IMR-90 (cell line): ENCODE measurements at regions not wholly inside any gene's neighbourhood (a gene's known extent, or its start where the extent isn't known, plus 50 kb on each side); places are given as distances from the start of the nearest gene placed in this dataset.

Experiments used
- ATAC-seq: fragments of 200-7000 bp; cut with Tn5 transposase; 2 replicates; pipeline ENCODE4 v1.9.1; 2020; ENCODE audit warnings: low read depth, mild to moderate bottlenecking, moderate library complexity
- BruUV-seq: library from RNA; stranded (reverse); fragments of 400-500 nt; replicated peaks from 2 replicates; lab custom pipeline; 2021; lab: Mats Ljungman, UMichigan
- CTCF ChIA-PET: fragments of 300-600 bp; formaldehyde crosslinking; extraction: SDS; loops from one replicate; lab custom pipeline; 2021; ENCODE audit warnings: antibody characterized with exemption; lab: Yijun Ruan, JAX
- POLR2A ChIA-PET: fragments of 300-600 bp; sonication (Branson Sonifier 250); formaldehyde crosslinking; loops from one replicate; lab custom pipeline; 2022; ENCODE audit warnings: antibody characterized with exemption; ENCODE audit not compliant: unreplicated experiment; lab: Charles Lee
- DNase-seq: peaks from one replicate; pipeline ENCODE4 v3.0.0; 2013
- H2AFZ ChIP-seq: replicated peaks from 2 replicates; pipeline ENCODE3; 2013; ENCODE audit warnings: low read length, mild to moderate bottlenecking; ENCODE audit not compliant: poor library complexity
- H2AK5ac ChIP-seq: 2 replicates; pipeline ENCODE4 v1.6.1; 2013; ENCODE audit warnings: low read depth, low read length, inconsistent platforms
- H2AK9ac ChIP-seq: replicated peaks from 2 replicates; pipeline ENCODE3; 2013; ENCODE audit warnings: mild to moderate bottlenecking, low read depth, low read length, moderate library complexity; ENCODE audit not compliant: poor library complexity
- H2BK120ac ChIP-seq: 2 replicates; pipeline ENCODE4 v1.6.1; 2013; ENCODE audit warnings: low read depth, low read length, inconsistent platforms
- H2BK15ac ChIP-seq: 3 replicates; pipeline ENCODE4 v1.6.1; 2013; ENCODE audit warnings: low read depth, low read length, inconsistent platforms
- H2BK20ac ChIP-seq: 2 replicates; pipeline ENCODE4 v1.6.1; 2013; ENCODE audit warnings: low read depth, mild to moderate bottlenecking, inconsistent platforms, low read length, moderate library complexity
- H2BK5ac ChIP-seq: 2 replicates; pipeline ENCODE4 v1.6.1; 2013; ENCODE audit warnings: mild to moderate bottlenecking, low read depth, low read length, inconsistent platforms; ENCODE audit not compliant: poor library complexity, severe bottlenecking
- H3K14ac ChIP-seq: replicated peaks from 2 replicates; pipeline ENCODE4 v1.6.1; 2013; ENCODE audit warnings: low read depth, low read length, inconsistent platforms
- H3K18ac ChIP-seq: 2 replicates; pipeline ENCODE4 v1.6.1; 2013; ENCODE audit warnings: low read depth, low read length, control low read depth
- H3K23ac ChIP-seq: 2 replicates; pipeline ENCODE4 v1.6.1; 2013; ENCODE audit warnings: low read depth, low read length, inconsistent platforms
- H3K27ac ChIP-seq: 2 replicates; pipeline ENCODE4 v1.5.1; 2013; ENCODE audit warnings: mild to moderate bottlenecking, control low read depth, low read length; ENCODE audit not compliant: insufficient read depth
- H3K27me3 ChIP-seq: 2 replicates; pipeline ENCODE4 v1.6.1; 2013; ENCODE audit warnings: low read length; ENCODE audit not compliant: control insufficient read depth, insufficient read depth
- H3K36me3 ChIP-seq: 2 replicates; pipeline ENCODE4 v1.6.1; 2013; ENCODE audit warnings: low read length, mixed read lengths; ENCODE audit not compliant: control insufficient read depth, insufficient read depth
- H3K4ac ChIP-seq: 2 replicates; pipeline ENCODE4 v1.6.1; 2013; ENCODE audit warnings: low read depth, low read length, inconsistent platforms
- H3K4me1 ChIP-seq: 2 replicates; pipeline ENCODE4 v1.6.1; 2013; ENCODE audit warnings: low read length, mixed read lengths; ENCODE audit not compliant: control insufficient read depth, insufficient read depth
- H3K4me2 ChIP-seq: 2 replicates; pipeline ENCODE4 v1.6.1; 2013; ENCODE audit warnings: low read depth, mild to moderate bottlenecking, control low read depth, low read length, moderate library complexity
- H3K4me3 ChIP-seq: 2 replicates; pipeline ENCODE4 v1.5.1; 2013; ENCODE audit warnings: low read depth, mild to moderate bottlenecking, control low read depth, low read length, moderate library complexity; ENCODE audit not compliant: insufficient read depth
- H3K56ac ChIP-seq: 2 replicates; pipeline ENCODE4 v1.6.1; 2013; ENCODE audit warnings: low read length, inconsistent platforms; ENCODE audit not compliant: insufficient read depth; ENCODE audit errors: extremely low read depth
- H3K79me1 ChIP-seq, 2 experiments: 2 replicates each; pipeline ENCODE4 v1.6.1; 2013; ENCODE audit warnings: low read length in 2 of 2, inconsistent platforms in 1 of 2, low read depth in 1 of 2
- H3K9ac ChIP-seq: 2 replicates; pipeline ENCODE4 v1.6.1; 2013; ENCODE audit warnings: low read depth, low read length, control low read depth
- H3K9me1 ChIP-seq: 2 replicates; pipeline ENCODE4 v1.6.1; 2013; ENCODE audit warnings: low read length, inconsistent platforms; ENCODE audit not compliant: insufficient read depth
- H3K9me3 ChIP-seq: 2 replicates; pipeline ENCODE4 v1.6.1; 2013; ENCODE audit warnings: low read length; ENCODE audit not compliant: control insufficient read depth, insufficient read depth
- H4K20me1 ChIP-seq: 2 replicates; pipeline ENCODE4 v1.6.1; 2013; ENCODE audit warnings: low read length, inconsistent platforms; ENCODE audit not compliant: insufficient read depth
- H4K5ac ChIP-seq: 2 replicates; pipeline ENCODE4 v1.6.1; 2013; ENCODE audit warnings: mild to moderate bottlenecking, low read depth, low read length, control low read depth
- H4K8ac ChIP-seq, 2 experiments: 2 replicates each; pipeline ENCODE4 v1.6.1; 2013; ENCODE audit warnings: low read depth in 2 of 2, low read length in 2 of 2, control low read depth in 1 of 2, inconsistent platforms in 1 of 2
- H4K91ac ChIP-seq: 2 replicates; pipeline ENCODE4 v1.6.1; 2013; ENCODE audit warnings: low read depth, low read length, inconsistent platforms; ENCODE audit not compliant: insufficient read depth
- BHLHE40 ChIP-seq: fragments of 150-350 bp; IDR thresholded peaks from 2 replicates; pipeline ENCODE4 v1.6.1; 2016; ENCODE audit warnings: mild to moderate bottlenecking, low read depth, low read length
- RFX5 ChIP-seq: IDR thresholded peaks from 2 replicates; pipeline ENCODE4 v1.8.0; 2012; ENCODE audit warnings: low read depth, mild to moderate bottlenecking, low read length, moderate library complexity
- SMC3 ChIP-seq: fragments of 150-350 bp; IDR thresholded peaks from 2 replicates; pipeline ENCODE4 v1.6.1; 2016; ENCODE audit warnings: low read depth, mild to moderate bottlenecking, antibody characterized with exemption, low read length, moderate library complexity
- WGBS, 2 experiments: methylation state at CpG; one replicate each; pipeline versions ENCODE4 v1.1.5 to v1.1.7; 2013; ENCODE audit warnings: missing lambda C conversion rate in 2 of 2; ENCODE audit not compliant: insufficient read length in 1 of 2; ENCODE audit errors: extremely low coverage in 2 of 2; 5-methylcytosine and 5-hydroxymethylcytosine counted together
- dilution Hi-C: fragments of 300-500 bp; cut with HindIII; formaldehyde crosslinking; loops from one replicate; pipeline ENCODE4 v1.14.3; 2018; ENCODE audit warnings: low sequenced_read_pairs; ENCODE audit not compliant: unreplicated experiment
- in situ Hi-C: fragments of 300-500 bp; cut with MboI; formaldehyde crosslinking; loops from 3 replicates; pipeline ENCODE4 v1.14.3; 2019; ENCODE audit warnings: low sequenced_read_pairs, inconsistent platforms, mixed read lengths
- intact Hi-C: fragments of 100-400 bp; cut with micrococcal nuclease; formaldehyde crosslinking; loops from 2 replicates; pipeline ENCODE4 v1.10.0; 2022

- Histone ChIP-seq H2AK9ac (no peak overlapping the region), H3K27ac (no peak overlapping the region), H3K9me1 (no peaks in the 10 kb centered on the region), H2BK120ac (no peak overlapping the region), H3K27me3 (no peaks in the 10 kb centered on the region), H3K18ac (no peak overlapping the region), H4K20me1 (no peaks in the 10 kb centered on the region), H3K4me1 (no peaks in the 10 kb centered on the region), H2BK5ac (no peak overlapping the region), H4K91ac (no peak overlapping the region), H3K14ac (no peak overlapping the region), H2AK5ac (no peak overlapping the region), H2BK20ac (no peak overlapping the region), H3K36me3 (no peaks in the 10 kb centered on the region), H4K8ac (no peak overlapping the region), H3K9ac (no peak overlapping the region), H3K4me2 (no peak overlapping the region), H3K23ac (no peak overlapping the region), H3K56ac (no peak overlapping the region), H3K79me1 (no peaks in the 10 kb centered on the region), H4K5ac (no peak overlapping the region), H2BK15ac (no peak overlapping the region), H2AFZ (no peak overlapping the region), H3K9me3 (no peaks in the 10 kb centered on the region), H3K4me3 (no peak overlapping the region), H3K4ac (no peak overlapping the region)
- intact Hi-C loops (no loop called here), dilution Hi-C loops (no loop called here), in situ Hi-C loops (no loop called here)
- POLR2A ChIA-PET = interaction anchor here (0.7 kb wide), 1 partner anchor 30 kb away, joined by 8 read pairs; no protein-coding TSS in a partner anchor
- BruUV-seq = no TSS peak
- ATAC-seq (no peak), DNase-seq (no peak)
- CTCF ChIA-PET = no interaction called here
- no CpG with 5 or more reads among the region's 1 CpG for WGBS, 2 experiments
- TF ChIP-seq SMC3 = no peak
- TF ChIP-seq RFX5 = no peak
- no peak for TF ChIP-seq BHLHE40
Measured at GRCh38 chrX:42054256-42054655, 130.9 kb upstream of the CASK start.
